22Rv1 (cell line): ENCODE measurements at regions not wholly inside any gene's neighbourhood (a gene's known extent, or its start where the extent isn't known, plus 50 kb on each side); places are given as distances from the start of the nearest gene placed in this dataset.

ENCODE experiments used
- ZFX ChIP-seq: fragments of 450-650 bp; IDR thresholded peaks from 2 replicates; pipeline ENCODE4 v1.6.1; 2017; ENCODE audit warnings: antibody characterized with exemption, borderline replicate concordance
- TF ChIP-seq, protein P1 (sequence below): fragments of 450-650 bp; IDR thresholded peaks from 2 replicates; pipeline ENCODE4 v1.5.1; 2017; ENCODE audit warnings: mild to moderate bottlenecking

DNA sequence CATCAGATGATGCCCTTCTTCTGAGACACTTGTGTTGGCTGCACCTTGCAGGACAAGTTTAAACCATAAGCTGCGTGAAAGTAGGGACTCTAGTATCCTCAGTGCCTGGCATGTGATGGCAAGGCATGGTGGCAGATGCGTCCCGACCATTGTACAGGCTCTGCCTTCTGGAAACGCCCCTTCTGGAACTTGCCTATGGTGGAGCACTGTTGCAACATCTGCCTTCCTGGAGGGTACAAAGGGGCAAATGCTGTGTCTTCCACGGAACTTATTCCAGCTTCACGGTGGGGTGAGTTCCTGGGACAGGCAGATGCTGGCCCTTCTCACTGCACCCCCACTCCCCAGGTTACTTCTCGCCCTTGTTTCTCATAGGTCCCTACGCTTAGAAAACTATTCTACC, 232.8 kb downstream of the THBS2 start:
- TF ChIP-seq, protein P1, sequence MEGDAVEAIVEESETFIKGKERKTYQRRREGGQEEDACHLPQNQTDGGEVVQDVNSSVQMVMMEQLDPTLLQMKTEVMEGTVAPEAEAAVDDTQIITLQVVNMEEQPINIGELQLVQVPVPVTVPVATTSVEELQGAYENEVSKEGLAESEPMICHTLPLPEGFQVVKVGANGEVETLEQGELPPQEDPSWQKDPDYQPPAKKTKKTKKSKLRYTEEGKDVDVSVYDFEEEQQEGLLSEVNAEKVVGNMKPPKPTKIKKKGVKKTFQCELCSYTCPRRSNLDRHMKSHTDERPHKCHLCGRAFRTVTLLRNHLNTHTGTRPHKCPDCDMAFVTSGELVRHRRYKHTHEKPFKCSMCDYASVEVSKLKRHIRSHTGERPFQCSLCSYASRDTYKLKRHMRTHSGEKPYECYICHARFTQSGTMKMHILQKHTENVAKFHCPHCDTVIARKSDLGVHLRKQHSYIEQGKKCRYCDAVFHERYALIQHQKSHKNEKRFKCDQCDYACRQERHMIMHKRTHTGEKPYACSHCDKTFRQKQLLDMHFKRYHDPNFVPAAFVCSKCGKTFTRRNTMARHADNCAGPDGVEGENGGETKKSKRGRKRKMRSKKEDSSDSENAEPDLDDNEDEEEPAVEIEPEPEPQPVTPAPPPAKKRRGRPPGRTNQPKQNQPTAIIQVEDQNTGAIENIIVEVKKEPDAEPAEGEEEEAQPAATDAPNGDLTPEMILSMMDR = no peak
- TF ChIP-seq ZFX = no peak
